GM18507 (cell line): ENCODE measurements at regions not wholly inside any gene's neighbourhood (a gene's known extent, or its start where the extent isn't known, plus 50 kb on each side); places are given as distances from the start of the nearest gene placed in this dataset.
"Not testable (repeated sequence)": the region's sequence is repeated elsewhere in the genome, so short reads cannot be mapped to it uniquely, and the experiment has no call there.

Source experiments
- DNase-seq: peaks from one replicate; pipeline ENCODE4 v3.0.0; 2011; ENCODE audit warnings: low read depth; ENCODE audit not compliant: insufficient read length; ENCODE audit errors: extremely low spot score
- FAIRE-seq: peaks from 2 replicates; lab custom pipeline; 2011; peaks lifted over from hg19 to GRCh38; lab: Jason Lieb, UNC

DNA sequence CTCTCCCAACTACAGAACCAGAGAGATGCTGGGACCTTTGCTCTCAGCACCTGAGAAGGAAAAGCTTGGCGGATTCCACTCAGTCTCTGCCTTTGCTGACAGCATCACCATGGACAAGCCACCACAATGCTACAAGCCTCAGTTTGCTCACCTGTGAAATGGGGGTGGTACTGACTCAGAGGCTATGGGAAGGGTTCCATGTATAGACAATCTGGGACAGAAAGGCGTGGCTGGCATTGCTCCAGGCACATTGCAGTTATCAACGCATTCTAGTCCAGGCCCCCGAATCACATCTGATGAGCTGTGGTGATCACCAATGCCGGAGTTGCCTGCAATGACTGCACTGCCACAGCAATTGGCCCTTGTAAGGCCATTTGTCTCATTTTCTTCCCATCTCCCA lies 72.6 kb downstream of the ISX start:
- FAIRE-seq (no peak), DNase-seq (no peak)

DNA sequence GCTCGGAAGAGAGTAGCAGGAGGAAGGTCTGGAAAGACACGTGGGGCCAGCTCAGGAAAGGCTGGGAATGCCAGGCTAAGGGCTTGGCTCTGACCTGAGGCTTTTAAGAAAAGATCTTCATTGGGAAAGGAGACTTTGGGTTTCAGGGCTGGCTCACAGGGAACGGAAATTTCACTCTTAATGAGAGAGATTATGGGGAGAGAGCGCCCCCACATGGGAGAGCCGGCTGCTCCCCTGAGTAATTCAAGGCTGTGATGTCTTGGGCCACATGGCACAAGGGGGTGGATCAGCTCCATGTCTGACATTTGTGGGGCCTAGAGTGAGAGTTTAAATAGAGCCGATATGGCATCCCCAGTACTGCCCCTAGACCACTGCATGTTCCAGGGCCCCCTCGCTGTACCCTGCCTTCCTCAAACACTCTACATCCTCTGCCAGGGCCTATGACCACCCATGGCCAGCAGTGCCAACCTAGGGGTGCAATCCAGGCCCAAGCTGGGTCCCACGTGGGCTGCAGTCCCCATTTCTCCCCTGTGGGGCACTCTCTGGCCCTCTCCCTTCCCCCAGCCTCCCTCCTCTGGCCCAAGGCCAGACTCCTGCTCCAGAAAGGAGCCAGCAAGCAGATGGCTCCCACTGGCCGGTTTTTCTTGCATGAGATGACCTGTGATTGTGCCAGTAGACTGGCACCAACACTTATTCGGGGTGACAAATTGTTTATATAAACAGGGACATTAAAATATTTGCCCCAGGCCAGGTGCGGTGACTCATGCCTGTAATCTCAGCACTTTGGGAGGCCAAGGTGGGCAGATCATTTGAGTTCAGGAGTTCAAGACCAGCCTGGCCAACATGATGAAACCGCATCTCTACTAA lies 75.2 kb downstream of the ISX start:
- DNase-seq: peak; percentile 43
- peak; percentile 76 for FAIRE-seq

DNA sequence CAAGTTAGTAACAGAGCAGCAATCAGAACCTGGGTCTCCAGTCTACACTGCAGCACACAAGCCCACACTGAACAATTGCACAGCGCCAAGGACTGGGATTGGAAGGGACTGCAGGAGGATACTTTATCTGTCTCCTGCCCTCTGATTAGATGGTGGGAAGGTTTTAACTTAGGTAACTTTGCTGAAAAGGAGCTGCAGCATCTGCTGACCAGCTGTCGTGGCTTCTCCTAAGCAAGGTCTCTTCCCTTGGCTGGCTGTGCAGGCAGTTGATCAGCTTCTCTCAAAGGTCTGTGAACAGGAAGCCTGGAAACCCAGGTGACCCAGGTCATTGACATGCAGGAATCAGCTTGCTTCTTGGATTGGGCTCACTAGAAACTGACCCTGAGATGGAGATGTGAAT lies 82.4 kb downstream of the ISX start:
- no peak for FAIRE-seq

GRCh38 chr22:35148866-35149548 lies 83.0 kb downstream of the ISX start:
- DNase-seq: no peak
- no peak for FAIRE-seq

More for the DNA sequence above, 82.4 kb downstream of the ISX start:
- no peak for DNase-seq

DNA sequence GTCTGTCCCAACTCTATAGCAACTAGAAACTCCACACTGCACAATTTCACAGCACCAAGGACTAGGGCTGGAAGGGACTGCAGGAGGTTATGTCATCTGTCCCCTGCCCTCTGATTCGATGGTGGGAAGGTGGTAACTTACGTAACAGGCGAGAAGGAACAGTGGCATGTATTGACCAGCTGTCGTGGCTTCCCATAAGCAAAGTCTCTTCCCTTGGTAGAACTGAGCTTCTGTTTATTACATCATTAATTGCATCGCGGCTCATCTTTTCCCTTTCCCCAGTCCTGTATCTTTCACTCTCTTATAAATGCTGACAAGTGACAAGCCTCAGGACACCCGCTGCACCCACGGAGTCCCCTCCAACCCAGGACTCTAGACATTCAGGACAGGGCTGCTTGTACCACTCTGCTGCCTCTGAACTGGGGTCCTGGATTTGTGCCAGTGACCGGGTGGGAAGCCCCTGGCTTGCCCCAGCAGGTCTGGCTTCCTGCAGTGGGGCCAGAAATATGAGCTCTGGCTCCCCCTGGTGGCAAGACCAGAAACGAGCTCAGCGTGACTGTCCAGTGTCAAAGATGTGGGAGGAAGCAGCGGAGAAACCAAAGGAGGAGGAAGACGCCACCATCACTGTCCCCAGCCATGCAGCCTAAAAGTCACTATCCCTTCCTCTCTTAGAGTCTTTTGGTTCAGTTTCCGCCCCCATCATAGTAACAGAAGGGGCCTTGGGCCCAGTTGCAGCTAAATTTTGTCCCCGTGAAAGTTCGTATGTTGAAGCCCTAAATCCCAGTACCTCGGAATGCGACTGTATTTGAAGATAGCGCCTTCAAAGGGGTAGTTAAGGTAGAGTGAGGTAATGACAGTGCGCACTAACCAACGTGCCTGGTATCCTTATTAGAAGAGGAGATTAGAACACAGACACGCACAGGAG lies 84.5 kb downstream of the ISX start:
- DNase-seq (no peak), FAIRE-seq (peak; percentile 87)

DNA sequence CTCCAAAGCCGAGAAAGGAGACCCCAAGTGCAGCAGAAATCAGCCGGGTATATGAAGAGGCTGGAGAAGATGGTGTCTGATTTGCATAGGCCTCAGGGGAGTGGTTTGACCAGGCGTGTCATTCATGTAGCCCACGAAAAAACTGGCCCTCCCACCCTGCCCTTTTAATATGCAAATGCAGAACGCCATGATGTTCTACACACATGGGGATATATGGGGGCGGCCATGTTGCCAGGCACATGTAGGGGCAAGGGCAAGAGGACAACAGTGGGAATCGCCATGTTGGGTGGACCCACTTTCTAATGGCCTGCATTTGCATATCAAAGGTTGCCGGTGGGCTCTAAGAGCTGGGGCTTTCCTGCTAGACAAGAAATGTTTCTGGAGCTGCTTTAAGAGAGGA lies 86.4 kb downstream of the ISX start:
- FAIRE-seq: no peak
- no peak for DNase-seq

DNA sequence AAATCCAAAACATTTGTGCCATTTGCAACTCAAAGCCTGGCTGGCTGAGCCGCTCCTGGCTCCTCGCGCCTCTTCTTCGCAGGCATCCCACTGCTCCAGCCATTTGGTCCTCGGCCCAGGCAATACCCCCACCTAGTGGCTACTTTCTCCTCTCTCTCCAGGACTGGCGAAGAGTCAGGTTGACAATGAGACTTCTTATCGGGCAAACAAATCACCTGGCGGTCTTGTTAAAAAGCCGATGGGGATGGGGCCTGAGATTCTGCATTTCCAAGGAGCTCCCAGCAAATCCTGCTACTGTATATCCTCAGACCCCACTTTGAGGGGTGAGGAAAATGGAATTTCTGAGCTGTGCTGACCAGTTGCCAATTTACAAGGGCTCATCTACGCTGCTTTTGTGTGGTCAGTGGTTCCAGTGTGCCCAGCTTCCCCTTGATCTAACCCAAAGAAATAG lies 89.0 kb downstream of the ISX start:
- peak; percentile 29 for DNase-seq
- FAIRE-seq: peak; percentile 91

DNA sequence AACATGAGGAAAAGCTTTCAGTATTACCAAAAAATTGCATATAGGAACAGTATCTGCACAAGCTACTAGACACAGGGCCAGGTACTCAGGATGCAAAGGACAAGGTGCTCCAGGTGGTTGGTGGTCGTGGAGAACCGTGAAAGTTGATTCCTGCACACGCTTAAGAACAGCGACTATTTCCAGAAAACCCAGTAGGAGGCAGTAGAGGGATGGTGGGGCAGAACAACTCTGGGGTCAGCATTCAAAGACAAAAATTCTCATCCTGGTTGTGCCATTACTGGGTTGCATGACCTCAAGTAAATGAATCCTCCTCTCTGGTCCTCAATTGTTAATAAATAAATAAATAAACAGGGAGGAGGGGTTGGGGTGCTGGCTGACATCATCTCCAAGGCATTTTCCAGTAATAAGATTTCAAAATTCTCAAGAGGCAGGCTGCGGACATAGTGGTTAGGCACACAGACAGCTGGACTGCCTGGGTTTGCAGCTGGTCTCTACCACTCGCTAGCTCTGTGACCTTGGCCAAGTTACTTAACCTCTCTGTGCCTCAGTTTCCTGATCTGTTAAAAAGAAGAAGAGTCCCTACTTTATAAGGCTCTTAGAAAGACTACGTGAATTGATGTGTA lies 89.6 kb downstream of the ISX start:
- FAIRE-seq: no peak
- no peak for DNase-seq

- FAIRE-seq (no peak), DNase-seq (no peak)
Measured at GRCh38 chr22:35156945-35157344, 91.0 kb downstream of the ISX start.

GRCh38 chr22:35158336-35158735 lies 92.4 kb downstream of the ISX start:
- DNase-seq: no peak
- FAIRE-seq: no peak

DNA sequence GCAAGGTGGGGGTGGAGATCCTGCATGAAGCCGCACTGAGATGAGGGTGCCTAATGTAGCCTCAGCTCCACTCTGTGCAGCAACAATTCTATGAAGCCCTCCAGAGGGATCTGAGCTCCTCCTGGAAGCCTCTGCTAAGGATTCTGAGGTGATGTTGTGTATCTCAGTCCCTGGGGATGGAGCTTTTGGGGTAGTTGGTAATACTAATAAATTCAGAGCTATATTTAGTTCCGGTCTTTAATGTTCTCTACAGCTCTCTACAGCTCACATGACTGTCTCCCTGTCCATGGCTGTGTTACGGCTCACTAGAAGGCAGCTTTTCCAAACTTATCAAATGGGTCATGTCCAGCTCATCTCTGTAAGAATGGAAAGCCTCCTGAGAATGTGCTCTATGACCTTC lies 93.4 kb downstream of the ISX start:
- no peak for DNase-seq
- FAIRE-seq: no peak

- FAIRE-seq (no peak), DNase-seq (no peak)
Measured at GRCh38 chr22:35160268-35160667, 94.3 kb downstream of the ISX start.

DNA sequence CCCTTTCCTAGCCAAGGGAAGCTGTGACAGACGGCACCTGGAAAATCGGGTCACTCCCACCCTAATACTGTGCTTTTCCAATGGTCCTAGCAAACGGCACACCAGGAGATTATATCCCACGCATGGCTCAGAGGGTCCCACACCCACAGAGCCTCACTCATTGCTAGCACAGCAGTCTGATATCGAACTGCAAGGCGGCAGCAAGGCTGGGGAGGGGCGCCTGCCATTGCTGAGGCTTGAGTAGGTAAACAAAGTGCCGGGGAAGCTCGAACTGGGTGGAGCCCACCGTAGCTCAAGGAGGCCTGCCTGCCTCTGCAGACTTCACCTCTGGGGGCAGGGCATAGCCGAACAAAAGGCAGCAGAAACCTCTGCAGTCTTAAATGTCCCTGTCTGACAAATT lies 91.4 kb upstream of the HMGXB4 start:
- FAIRE-seq: not testable (repeated sequence)

DNA sequence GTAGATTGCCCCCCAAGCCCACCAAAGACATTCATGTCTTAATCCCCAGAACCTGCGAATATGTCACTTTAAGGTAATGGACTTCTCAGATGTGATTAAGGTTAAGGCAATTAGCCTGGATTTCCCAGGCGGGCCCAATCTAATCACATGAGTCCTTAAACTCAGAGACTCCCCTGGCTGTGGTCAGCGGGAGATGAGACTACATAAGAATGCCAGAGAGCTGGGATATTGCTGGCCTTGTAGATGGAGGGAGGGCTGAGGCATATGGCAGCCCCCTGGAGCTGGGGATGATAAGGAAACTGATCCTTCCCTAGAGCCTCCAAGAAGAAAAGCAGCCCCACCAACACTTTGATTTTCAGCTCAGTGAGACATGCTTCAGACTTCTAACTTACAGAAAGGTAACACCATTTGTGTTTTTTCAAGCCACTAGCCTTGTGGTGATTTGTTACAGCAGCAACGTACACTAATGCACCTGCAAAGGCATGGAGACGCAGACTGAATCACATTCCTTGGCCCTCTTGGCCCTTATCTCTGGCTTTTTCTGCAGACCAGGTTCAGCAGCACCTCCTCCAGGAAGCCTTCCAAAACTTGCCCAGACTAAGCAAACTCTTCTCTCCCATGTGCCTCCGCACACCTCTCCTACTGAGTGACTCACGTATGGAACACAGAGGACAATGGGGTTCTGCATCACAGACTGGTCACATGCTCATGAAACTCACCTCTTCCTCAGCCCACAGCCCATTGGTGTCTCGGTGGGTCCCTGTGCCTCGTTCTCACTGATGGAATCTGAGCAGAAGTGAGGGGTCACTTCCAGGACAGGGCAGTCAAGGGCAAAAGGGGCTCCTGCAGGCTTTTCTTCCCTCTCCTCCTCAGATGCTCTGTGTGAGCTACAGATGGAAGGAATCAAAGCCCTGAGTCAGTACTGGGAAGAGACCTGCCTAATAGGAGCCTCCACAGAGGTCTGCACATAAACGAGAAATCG lies 86.3 kb upstream of the HMGXB4 start:
- DNase-seq: no peak
- no peak for FAIRE-seq

More for the DNA sequence above, 91.4 kb upstream of the HMGXB4 start:
- not testable (repeated sequence) for DNase-seq

- no peak for FAIRE-seq
- DNase-seq: no peak
Measured at GRCh38 chr22:35172442-35172841, 84.9 kb upstream of the HMGXB4 start.

- DNase-seq: no peak
- FAIRE-seq: no peak
Measured at GRCh38 chr22:35173655-35174054, 83.6 kb upstream of the HMGXB4 start.

DNA sequence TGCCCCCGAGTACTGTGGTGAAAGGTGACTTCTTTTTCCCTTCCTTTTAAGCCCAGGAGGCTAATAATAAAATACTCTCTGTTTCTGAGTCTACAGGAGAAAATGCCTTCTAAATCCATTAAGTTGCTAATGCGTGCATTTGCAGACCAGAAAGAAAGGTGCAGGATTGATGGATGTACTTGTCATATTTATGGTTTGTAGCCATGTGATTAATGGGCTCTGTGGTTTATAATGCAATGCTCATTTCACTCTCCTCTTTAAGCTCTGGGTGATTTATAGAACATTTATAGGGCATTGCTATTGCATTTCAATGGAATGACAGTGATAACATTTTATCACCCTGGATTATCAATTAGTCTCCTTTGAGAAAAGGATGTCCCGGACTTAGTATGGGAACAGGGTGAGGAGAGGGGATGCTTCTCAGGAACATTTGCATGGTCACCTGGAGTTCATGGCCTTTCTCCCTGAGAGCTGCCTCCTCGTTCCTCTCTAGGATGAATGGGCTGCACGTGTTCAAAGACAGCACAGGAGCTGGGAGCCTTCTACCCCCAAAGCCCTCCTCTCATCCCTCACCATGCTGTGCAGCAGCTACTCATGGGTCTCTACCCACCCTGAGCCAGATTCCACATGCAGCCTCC lies 82.8 kb upstream of the HMGXB4 start:
- DNase-seq (no peak), FAIRE-seq (no peak)

- no peak for FAIRE-seq
- no peak for DNase-seq
Measured at GRCh38 chr22:35175392-35175791, 81.9 kb upstream of the HMGXB4 start.
